ENCODE measurements at regions not wholly inside any gene's neighbourhood (a gene's known extent, or its start where the extent isn't known, plus 50 kb on each side); places are given as distances from the start of the nearest gene placed in this dataset.

DNA sequence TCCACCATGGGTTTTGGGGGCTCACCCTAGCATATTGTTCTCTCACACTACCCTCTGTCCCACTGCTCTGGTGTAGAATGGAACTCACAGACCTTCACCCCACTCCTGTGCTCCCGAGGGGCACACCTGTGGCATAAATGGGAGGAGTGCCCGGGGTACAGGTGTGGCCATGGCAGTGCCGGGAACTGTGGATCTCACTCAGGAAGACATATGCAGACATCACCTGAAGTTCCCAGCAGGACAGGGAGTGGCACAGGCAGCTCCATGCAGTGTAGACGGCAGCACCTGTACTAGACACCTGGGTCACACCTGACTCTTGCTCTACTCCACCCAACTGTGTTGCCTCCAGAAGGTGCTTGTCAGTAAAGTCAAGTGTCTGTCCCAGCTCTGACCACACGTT, 57.6 kb upstream of the MRPS22 start:
- DNase-seq: no peak

DNA sequence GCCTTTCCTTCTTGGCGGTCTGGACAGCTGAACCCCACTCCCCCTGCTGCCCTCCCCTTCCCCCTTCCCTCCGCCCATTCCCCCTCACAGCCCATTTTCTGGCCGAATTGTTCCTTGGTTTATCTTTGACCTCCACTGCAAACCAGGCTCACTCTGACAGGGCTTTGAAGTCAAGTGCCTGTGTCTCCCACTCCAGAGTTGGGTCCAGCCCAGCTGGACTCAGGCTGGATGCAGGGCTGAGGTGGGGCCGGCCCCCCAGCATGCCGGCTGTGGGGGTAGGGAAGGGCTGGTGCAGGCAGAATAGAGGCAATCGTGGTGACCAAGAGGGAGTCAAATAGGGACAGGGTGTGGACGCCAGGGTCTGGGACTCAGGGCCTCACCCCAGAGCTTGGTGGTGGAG, 57.0 kb upstream of the MRPS22 start:
- DNase-seq: no peak

GRCh38 chr3:139287557-139287956, 56.3 kb upstream of the MRPS22 start:
- no peak for DNase-seq

DNA sequence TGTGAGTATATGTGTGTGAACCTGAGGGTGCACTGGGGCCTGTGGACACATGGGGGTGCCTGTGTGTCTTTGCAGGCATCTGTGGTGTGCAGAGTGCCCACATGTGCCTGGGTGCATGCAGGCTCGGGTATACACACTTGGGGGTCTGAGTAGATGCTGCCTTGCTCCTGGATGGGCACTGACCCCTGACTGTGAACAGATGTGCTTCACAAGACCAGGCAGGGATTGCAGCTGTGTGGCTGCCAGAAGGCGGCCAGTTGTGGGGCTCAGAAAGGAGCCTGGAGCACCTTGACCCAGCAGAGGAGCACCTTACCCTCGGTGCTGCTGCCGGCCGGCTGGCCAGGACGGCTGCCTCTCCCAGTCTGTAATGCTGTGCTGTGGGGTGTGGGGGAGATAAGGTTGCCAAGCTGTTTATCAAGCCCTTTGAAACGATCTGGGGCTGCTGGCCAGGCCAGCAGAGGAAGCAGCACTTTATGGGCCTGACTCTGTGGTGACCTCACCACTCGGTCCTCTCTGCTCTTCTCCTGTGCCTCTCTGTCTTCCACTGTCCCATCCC, 55.5 kb upstream of the MRPS22 start:
- DNase-seq: no peak

DNA sequence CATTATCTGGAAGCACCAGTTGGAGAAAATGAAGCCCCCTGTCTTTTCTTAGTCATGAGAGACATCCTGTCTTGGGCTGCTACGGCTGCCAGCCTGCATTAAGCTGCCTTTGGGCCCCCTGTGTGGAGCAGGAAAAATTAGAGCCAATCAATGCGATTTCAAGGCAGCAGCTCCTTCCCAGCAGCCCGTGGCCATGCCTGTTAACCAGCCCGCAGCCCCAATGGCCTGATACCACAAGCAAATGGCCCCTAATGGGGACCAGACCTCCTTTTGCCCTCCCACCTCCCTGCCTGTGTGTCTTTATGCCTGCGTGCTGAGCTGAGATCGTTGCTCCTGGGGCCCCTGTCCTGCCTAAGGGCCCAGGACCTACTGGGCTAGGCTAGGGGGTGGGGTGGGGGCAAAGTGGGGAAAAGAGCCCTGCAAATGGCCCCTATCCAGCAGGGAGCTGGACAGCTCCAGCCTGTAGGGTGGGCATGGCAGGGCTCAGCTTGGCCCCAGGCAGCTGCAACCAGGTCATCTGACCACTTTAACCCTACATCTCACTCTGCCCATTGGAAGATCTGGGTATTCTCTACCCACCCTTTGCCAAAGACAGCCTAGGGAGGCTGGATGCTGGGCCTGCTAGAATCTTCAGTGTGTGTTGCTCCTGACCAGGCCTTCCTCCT, 53.8 kb upstream of the MRPS22 start:
- DNase-seq: no peak

DNA sequence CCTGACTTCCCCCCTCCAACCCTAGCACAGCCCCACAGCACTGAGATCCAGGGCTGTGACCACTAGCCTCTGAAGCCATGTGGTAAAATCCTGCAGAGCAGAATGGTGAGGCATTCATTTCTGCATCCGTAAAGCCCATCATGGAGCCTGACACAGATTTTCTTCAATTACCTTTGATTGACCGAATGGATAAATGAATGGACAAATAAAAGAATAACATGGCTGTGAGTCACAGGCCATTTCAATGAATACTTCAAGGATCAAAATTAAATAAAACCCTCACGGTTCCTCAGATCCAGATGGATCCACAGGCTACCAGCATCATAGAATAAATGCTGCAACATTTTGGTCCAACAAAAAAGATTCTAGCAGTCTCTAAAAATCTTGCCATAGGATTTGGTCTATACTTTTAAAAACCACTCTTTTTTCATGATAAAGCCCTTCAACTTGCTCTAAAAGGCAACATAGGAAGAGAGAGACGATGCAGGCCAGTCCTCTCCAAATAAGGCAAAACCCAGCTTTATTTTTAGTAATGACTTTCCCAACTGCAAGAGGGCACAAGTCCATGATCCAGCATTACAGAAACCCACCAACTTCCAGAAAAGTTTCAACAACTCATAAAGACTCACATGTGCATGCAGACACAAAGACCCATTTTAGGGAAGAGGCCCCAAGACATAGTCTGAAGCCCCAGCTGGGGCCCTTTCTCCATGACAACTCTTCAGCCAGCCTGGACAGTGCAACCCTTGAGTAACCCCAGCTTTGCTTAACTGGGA, 52.4 kb upstream of the MRPS22 start:
- DNase-seq: no peak

GRCh38 chr3:139292192-139292591, 51.6 kb upstream of the MRPS22 start:
- no peak for DNase-seq

GRCh38 chr3:139292711-139293664, 50.8 kb upstream of the MRPS22 start:
- no peak for DNase-seq

- DNase-seq: no peak
These were observed 50.2 kb upstream of the MRPS22 start for GRCh38 chr3:139293665-139294023.

Data from NCI-H2081 treated with DMSO at 0.1 percent for 48 hours (cell line).